ENCODE measurements at regions not wholly inside any gene's neighbourhood (a gene's known extent, or its start where the extent isn't known, plus 50 kb on each side); places are given as distances from the start of the nearest gene placed in this dataset.

GRCh38 chr6:3522561-3523260 lies 65.9 kb upstream of the SLC22A23 start:
- DNase-seq, result peak; percentile 48 to 50
- no peaks in the 10 kb centered on the region for H3K27me3 Mint-ChIP-seq (ENCODE audit: insufficient read depth, unreplicated experiment)
- POLR2A ChIA-PET, result no interaction called here
- TF ChIP-seq CTCF (IDR thresholded peaks at IDR 0.05; ENCODE audit: insufficient read depth in 1 of 2, low read depth in 1 of 2, low read length in 1 of 2, severe bottlenecking in 1 of 2, unreplicated experiment in 1 of 2), result no peak
- Histone ChIP-seq H3K27me3 (replicated peaks; ENCODE audit: control insufficient read depth, insufficient read depth, low read length) (no peaks in the 10 kb centered on the region), H3K4me3 (ENCODE audit: low read depth, low read length) (no peak overlapping the region), H3K4me1 (peaks cover 83% of the 10 kb centered on the region), H3K36me3 (ENCODE audit: control insufficient read depth, insufficient read depth, low read length) (no peaks in the 10 kb centered on the region), H3K9me3 (no peaks in the 10 kb centered on the region)
- peak overlapping the region; percentile 88 for H3K27ac Mint-ChIP-seq (ENCODE audit: unreplicated experiment)
- CTCF ChIA-PET, result interaction anchor here (0.7 to 1.7 kb wide), 2 partner anchors 11 to 108 kb away, joined by 3 to 4 read pairs; no protein-coding TSS in a partner anchor
- no TSS peak for BruUV-seq (replicated peaks)
- peak overlapping the region; percentile 23 for H3K4me3 Mint-ChIP-seq (ENCODE audit: unreplicated experiment)
- intact Hi-C loops (cut with micrococcal nuclease; ENCODE audit: unreplicated experiment), result loop anchor here (2.0 to 5.0 kb wide), 4 partner anchors 20 to 210 kb away; no protein-coding TSS in a partner anchor
- peaks cover 4% of the 10 kb centered on the region for H3K36me3 Mint-ChIP-seq (ENCODE audit: insufficient read depth, unreplicated experiment)
- peaks cover 37% of the 10 kb centered on the region for H3K4me1 Mint-ChIP-seq (ENCODE audit: low read depth, unreplicated experiment)
- H3K9me3 Mint-ChIP-seq (ENCODE audit: unreplicated experiment), result peaks cover 11% of the 10 kb centered on the region

- no peaks in the 10 kb centered on the region for H3K36me3 Mint-ChIP-seq (ENCODE audit: insufficient read depth, unreplicated experiment)
- peaks cover 70% of the 10 kb centered on the region for H3K4me1 ChIP-seq
- intact Hi-C loops (cut with micrococcal nuclease; ENCODE audit: unreplicated experiment), result loop anchor here (5.0 kb wide), 3 partner anchors 108 to 212 kb away; no protein-coding TSS in a partner anchor
- ChIA-PET CTCF (no interaction called here), POLR2A (no interaction called here)
- H3K36me3 ChIP-seq (ENCODE audit: control insufficient read depth, insufficient read depth, low read length), result no peaks in the 10 kb centered on the region
- BruUV-seq (replicated peaks), result no TSS peak
- H3K9me3 ChIP-seq, result no peaks in the 10 kb centered on the region
- H3K27ac Mint-ChIP-seq (ENCODE audit: unreplicated experiment), result peak overlapping the region; percentile 16
- no peaks in the 10 kb centered on the region for H3K27me3 Mint-ChIP-seq (ENCODE audit: insufficient read depth, unreplicated experiment)
- H3K4me3 Mint-ChIP-seq (ENCODE audit: unreplicated experiment), result no peak overlapping the region
- peaks cover 11% of the 10 kb centered on the region for H3K9me3 Mint-ChIP-seq (ENCODE audit: unreplicated experiment)
- H3K4me1 Mint-ChIP-seq (ENCODE audit: low read depth, unreplicated experiment), result peaks cover 27% of the 10 kb centered on the region
- no peaks in the 10 kb centered on the region for H3K27me3 ChIP-seq (replicated peaks; ENCODE audit: control insufficient read depth, insufficient read depth, low read length)
- H3K4me3 ChIP-seq (ENCODE audit: low read depth, low read length), result no peak overlapping the region
- TF ChIP-seq CTCF (IDR thresholded peaks at IDR 0.05; ENCODE audit: insufficient read depth in 1 of 2, low read depth in 1 of 2, low read length in 1 of 2, severe bottlenecking in 1 of 2, unreplicated experiment in 1 of 2), result no peak
- DNase-seq, result no peak
Measured at GRCh38 chr6:3520281-3521230, 63.7 kb upstream of the SLC22A23 start.

Data from Caco-2 (cell line).